Activated T-helper 17 cell treated with anti-CD3 and anti-CD28 coated beads, Interleukin-2, amount 50 U/mL, for 72 hours (primary cell): ENCODE measurements at regions not wholly inside any gene's neighbourhood (a gene's known extent, or its start where the extent isn't known, plus 50 kb on each side); places are given as distances from the start of the nearest gene placed in this dataset.
"Not testable (repeated sequence)": the region's sequence is repeated elsewhere in the genome, so short reads cannot be mapped to it uniquely, and the experiment has no call there.

Experiments used
- ATAC-seq: fragments of 150-1000 bp; cut with Tn5 transposase; replicated peaks from 2 replicates; pipeline ENCODE4 v1.10.0; 2021; ENCODE audit warnings: mild to moderate bottlenecking, moderate library complexity
- H3K27ac Mint-ChIP-seq: one replicate; pipeline ENCODE4 v1.8.0; 2022; ENCODE audit warnings: mixed read lengths
- H3K27me3 Mint-ChIP-seq: one replicate; pipeline ENCODE4 v1.8.0; 2022; ENCODE audit warnings: mixed read lengths
- H3K36me3 Mint-ChIP-seq: one replicate; pipeline ENCODE4 v1.8.0; 2022; ENCODE audit warnings: low read depth, mild to moderate bottlenecking, mixed read lengths
- H3K4me1 Mint-ChIP-seq: one replicate; pipeline ENCODE4 v1.8.0; 2022; ENCODE audit warnings: mixed read lengths
- H3K4me3 Mint-ChIP-seq: one replicate; pipeline ENCODE4 v1.8.0; 2022; ENCODE audit warnings: mild to moderate bottlenecking, mixed read lengths
- H3K9me3 Mint-ChIP-seq: one replicate; pipeline ENCODE4 v1.8.0; 2022; ENCODE audit warnings: mixed read lengths

GRCh38 chr13:30837227-30838159, 68.6 kb upstream of the MEDAG start:
- no peak for ATAC-seq
- Mint-ChIP-seq H3K9me3 (no peaks in the 10 kb centered on the region), H3K27ac (no peak overlapping the region), H3K4me3 (no peak overlapping the region), H3K4me1 (no peaks in the 10 kb centered on the region), H3K36me3 (no peaks in the 10 kb centered on the region), H3K27me3 (no peaks in the 10 kb centered on the region)

GRCh38 chr13:30839636-30840035, 66.4 kb upstream of the MEDAG start:
- not testable (repeated sequence) for H3K9me3 Mint-ChIP-seq, H3K36me3 Mint-ChIP-seq, H3K4me1 Mint-ChIP-seq, H3K27ac Mint-ChIP-seq, H3K27me3 Mint-ChIP-seq, H3K4me3 Mint-ChIP-seq, ATAC-seq

DNA sequence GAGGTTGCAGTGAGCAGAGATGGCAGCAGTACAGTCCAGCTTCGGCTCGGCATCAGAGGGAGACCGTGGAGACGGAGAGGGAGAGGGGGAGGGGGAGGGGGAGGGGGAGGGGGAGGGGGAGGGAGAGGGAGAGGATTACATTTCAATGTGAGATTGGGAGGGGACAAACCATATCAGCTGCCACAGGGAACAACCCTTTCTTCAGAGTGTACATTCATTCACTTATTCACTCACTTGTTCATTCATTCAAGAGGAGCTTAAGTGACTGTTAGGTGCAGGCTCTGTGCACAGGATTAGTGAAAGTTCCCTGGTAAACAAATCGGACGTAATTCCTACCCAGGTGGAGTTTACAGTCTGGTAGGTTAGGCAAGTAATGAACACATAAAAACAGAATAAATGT, 65.6 kb upstream of the MEDAG start:
- H3K27me3 Mint-ChIP-seq, result no peaks in the 10 kb centered on the region
- ATAC-seq, result no peak
- no peak overlapping the region for H3K4me3 Mint-ChIP-seq
- no peaks in the 10 kb centered on the region for H3K9me3 Mint-ChIP-seq
- H3K36me3 Mint-ChIP-seq, result no peaks in the 10 kb centered on the region
- no peaks in the 10 kb centered on the region for H3K4me1 Mint-ChIP-seq
- no peak overlapping the region for H3K27ac Mint-ChIP-seq

DNA sequence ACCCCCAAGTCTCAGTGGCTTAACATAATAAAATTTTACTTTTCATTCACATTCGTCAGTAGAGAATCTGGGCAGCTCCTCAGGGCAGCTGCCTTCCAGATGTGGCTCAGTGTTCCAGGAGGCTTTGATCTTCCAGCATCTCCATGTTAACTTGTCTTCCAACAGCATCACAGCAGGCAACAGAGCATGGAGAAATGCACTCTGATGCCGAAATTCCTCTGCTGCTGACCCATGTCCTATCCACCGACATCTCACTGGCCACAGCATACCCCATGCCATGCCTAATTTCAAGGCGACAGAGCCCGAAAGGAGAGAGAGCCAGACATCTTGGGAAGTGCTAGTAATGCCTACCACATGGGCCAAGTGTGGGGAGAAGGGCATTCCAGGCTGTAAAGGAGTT, 64.9 kb upstream of the MEDAG start:
- Mint-ChIP-seq H3K36me3 (no peaks in the 10 kb centered on the region), H3K9me3 (no peaks in the 10 kb centered on the region), H3K4me1 (peaks cover under 1% of the 10 kb centered on the region), H3K27ac (no peak overlapping the region), H3K4me3 (no peak overlapping the region), H3K27me3 (no peaks in the 10 kb centered on the region)
- ATAC-seq, result no peak

DNA sequence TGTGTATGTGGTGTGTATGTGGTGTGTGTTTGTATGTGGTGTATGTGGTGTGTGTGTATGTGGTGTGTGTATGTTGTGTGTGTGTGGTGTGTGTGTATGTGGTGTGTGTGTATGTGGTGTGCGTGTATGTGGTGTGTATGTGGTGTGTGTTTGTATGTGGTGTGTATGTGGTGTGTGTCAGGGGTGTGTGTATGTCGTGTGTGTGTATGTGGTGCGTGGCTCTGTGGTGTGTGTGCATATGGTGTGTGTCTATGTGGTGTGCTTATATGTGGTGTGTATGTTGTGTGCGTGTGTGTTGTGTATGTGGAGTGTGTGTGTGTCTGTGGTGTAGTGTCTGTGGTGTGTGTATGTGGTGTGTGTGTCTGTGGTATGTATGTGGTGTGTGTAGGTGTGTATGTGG, 62.5 kb upstream of the MEDAG start:
- Mint-ChIP-seq H3K27ac (no peak overlapping the region), H3K27me3 (no peaks in the 10 kb centered on the region), H3K36me3 (no peaks in the 10 kb centered on the region), H3K4me1 (peaks cover 16% of the 10 kb centered on the region), H3K9me3 (no peaks in the 10 kb centered on the region), H3K4me3 (no peak overlapping the region)
- no peak for ATAC-seq

DNA sequence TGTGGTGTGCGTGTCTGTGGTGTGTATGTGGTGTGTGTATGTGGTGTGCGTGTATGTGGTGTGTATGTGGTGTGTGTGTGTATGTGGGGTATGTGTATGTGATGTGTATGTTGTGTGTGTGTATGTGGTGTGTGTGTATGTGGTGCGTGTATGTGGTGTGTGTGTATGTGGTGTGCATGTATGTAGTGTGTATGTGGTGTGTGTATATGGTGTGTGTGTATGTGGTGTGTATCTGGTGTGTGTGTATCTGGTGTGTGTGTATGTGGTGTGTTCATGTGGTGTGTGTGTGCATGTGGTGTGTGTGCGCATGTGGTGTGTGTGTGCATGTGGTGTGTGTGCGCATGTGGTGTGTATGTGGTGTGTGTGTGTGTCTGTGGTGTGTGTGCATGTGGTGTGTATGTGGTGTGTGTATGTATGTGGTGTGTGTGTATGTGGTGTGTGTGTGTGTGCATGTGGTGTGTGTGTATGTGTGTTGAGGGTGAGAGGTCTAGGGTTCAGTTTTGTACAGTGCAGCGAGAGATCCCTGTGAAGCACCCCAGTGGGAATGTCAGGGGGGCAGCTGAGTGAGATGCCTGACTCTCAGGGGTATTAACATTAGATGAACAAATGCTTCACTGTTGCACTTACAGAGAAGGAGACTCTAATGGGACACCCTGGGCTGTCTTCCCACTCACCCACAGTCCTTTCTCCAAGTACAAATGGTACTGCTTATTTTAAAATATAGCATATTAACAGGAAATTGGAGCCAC, 61.3 kb upstream of the MEDAG start:
- peaks cover 22% of the 10 kb centered on the region for H3K4me1 Mint-ChIP-seq
- ATAC-seq, result no peak
- no peak overlapping the region for H3K4me3 Mint-ChIP-seq
- H3K9me3 Mint-ChIP-seq, result no peaks in the 10 kb centered on the region
- no peaks in the 10 kb centered on the region for H3K36me3 Mint-ChIP-seq
- H3K27me3 Mint-ChIP-seq, result no peaks in the 10 kb centered on the region
- H3K27ac Mint-ChIP-seq, result no peak overlapping the region

DNA sequence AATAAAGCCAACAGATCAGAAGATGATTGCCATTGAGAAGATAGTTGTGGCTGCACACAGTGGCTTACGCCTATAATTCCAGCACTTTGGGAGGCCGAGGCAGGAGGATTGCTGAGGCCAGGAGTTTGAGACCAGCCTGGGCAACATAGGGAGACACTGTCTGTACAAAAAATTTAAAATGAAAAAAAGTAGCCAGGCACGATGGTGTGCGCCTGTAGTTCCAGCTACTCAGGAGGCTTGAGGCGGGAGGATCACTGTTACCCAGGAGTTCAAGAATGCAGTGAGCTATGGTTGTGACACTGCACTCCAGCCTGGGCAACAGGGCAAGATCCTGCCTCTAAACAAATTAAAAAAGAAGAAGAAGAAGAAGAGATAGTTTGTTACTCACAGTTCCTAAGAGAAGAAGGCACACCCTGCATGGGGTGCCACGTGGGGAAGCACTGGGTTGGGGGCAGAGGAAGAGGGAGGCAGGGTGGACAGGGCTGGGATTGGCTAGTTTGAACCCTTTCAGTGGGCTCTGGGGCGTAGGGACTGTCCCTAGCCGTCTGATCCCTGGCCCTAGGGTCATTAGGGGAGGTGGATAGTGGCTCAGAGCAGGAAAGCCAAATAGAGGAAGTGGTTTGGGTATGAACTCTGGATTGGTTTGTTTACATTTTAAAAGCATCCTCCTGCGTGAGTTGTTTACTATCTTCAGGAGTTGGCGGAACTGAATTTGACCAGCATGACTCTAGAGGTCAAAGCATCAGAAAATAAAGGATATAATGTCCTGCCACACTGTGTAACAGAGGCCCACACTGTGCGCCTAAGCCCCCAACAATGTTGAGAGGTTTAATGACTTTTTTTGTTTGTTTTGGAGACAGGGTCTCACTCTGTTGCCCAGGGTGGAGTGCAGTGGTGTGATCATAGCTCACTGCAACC, 60.5 kb upstream of the MEDAG start:
- Mint-ChIP-seq H3K9me3 (peaks cover 3% of the 10 kb centered on the region), H3K4me1 (peaks cover 22% of the 10 kb centered on the region), H3K27me3 (no peaks in the 10 kb centered on the region), H3K36me3 (no peaks in the 10 kb centered on the region), H3K27ac (no peak overlapping the region), H3K4me3 (no peak overlapping the region)
- ATAC-seq, result no peak

DNA sequence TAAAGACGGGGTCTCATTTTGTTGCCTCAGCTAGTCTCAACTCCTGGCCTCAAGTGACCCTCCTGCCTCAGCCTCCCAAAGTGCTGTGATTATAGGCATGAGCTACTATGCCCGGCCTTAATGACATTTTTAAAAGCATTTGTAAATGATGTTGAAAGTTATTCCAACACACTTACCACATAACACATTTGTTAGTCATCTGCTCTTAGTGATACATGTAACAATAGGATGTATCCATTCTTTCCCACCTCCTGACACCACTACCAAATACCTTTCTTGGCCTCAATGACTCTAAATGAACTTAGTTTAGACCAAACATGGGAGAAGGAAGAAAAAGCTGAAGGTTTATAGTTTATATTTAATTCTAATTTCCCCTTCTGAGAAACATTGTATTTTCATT, 59.8 kb upstream of the MEDAG start:
- Mint-ChIP-seq H3K36me3 (no peaks in the 10 kb centered on the region), H3K4me3 (no peak overlapping the region), H3K27ac (no peak overlapping the region), H3K9me3 (peaks cover 3% of the 10 kb centered on the region), H3K27me3 (no peaks in the 10 kb centered on the region), H3K4me1 (peaks cover 22% of the 10 kb centered on the region)
- peak; percentile 7 for ATAC-seq

DNA sequence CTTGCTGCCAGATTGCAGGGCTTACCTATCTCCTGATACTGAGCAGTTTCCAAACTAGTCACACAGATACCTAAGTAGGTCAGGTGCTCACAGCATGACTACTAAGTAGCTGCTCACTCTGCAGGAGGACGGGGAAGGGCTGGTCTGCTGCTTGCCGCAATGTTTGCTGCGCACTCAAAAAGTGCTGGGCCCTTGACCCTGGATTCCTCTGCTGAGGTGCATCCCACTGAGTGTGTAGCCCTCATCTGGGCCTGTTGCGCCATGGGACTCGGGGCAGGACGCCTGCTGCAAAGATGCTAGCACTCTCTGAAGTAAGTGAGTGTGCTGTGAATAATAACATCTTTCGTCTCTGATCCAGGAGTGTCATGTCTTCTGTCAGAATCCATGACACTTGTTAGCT, 59.2 kb upstream of the MEDAG start:
- no peaks in the 10 kb centered on the region for H3K27me3 Mint-ChIP-seq
- ATAC-seq, result peak; percentile 80
- no peak overlapping the region for H3K4me3 Mint-ChIP-seq
- H3K4me1 Mint-ChIP-seq, result peaks cover 22% of the 10 kb centered on the region
- no peak overlapping the region for H3K27ac Mint-ChIP-seq
- H3K9me3 Mint-ChIP-seq, result peaks cover 3% of the 10 kb centered on the region
- no peaks in the 10 kb centered on the region for H3K36me3 Mint-ChIP-seq

DNA sequence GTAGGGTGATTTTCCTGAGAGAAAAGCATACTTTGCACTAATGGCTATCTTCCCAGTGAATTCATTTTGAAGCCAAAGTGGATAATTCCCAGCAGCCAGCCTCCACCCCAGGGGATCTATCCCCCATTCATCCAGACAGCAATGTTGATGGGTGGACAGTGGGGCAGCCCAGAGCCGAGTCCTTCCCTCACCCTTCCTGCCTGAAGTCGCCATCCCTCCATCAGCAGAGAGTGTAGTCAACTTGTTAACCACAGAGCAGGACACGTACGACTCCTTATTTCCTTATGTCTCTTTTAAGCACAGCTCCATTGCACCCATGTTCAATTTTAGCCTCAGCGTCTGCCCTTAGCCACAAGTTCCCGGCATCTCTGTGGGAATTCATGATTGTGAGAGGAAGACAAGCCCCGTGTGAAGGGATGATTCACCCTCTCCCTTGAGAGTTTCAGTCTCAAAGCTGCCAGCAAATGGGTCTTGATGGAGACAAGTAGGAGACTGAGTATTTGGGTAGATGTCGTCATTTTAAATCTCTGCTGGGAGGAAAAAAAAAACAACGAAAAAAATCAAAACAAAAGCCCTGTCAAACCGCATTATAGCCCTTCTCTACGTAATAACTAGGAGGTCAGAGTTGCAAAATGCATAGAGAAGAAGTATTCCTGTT, 58.3 kb upstream of the MEDAG start:
- Mint-ChIP-seq H3K27ac (peak overlapping the region; percentile 63), H3K4me3 (peak overlapping the region; percentile 53), H3K9me3 (peaks cover 3% of the 10 kb centered on the region), H3K4me1 (peaks cover 27% of the 10 kb centered on the region), H3K27me3 (peaks cover 4% of the 10 kb centered on the region), H3K36me3 (no peaks in the 10 kb centered on the region)
- ATAC-seq, result peak; percentile 86

DNA sequence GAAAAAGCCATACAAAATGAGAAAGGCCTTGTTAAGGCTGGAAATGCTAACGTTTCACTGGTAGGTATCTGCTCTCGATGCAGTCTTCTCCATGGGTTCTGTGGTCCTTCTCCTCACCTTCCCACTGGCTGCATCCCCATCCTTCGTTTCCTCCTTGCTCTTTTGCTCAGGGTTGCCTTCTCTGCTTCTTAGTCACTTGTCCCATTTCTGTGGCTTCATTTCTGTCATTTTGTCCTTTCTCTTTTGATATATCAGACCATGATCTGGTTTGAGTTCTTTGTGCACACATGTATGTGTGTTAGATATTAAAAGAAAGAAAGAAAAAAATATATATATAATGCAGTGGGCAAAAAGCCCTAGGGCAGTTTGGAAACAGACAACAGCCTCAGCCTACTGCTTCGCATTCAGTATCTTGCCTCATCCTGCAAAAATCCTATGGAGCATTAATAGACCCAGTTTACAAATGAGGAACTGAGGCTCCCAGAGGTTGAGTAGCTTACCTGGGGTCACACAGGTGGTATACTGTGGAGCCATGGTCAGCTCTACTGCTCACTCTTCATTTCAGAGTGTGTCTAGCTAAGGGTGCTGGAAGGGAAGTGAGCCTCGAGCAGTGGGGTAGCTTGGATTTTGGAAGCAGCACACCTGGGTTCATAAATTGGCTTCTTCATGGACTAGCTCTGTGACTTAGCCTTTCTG, 57.6 kb upstream of the MEDAG start:
- H3K9me3 Mint-ChIP-seq, result peaks cover 3% of the 10 kb centered on the region
- H3K4me1 Mint-ChIP-seq, result peaks cover 27% of the 10 kb centered on the region
- ATAC-seq, result peak; percentile 36
- H3K27ac Mint-ChIP-seq, result peak overlapping the region; percentile 63
- H3K4me3 Mint-ChIP-seq, result peak overlapping the region; percentile 53
- H3K36me3 Mint-ChIP-seq, result no peaks in the 10 kb centered on the region
- peaks cover 4% of the 10 kb centered on the region for H3K27me3 Mint-ChIP-seq

DNA sequence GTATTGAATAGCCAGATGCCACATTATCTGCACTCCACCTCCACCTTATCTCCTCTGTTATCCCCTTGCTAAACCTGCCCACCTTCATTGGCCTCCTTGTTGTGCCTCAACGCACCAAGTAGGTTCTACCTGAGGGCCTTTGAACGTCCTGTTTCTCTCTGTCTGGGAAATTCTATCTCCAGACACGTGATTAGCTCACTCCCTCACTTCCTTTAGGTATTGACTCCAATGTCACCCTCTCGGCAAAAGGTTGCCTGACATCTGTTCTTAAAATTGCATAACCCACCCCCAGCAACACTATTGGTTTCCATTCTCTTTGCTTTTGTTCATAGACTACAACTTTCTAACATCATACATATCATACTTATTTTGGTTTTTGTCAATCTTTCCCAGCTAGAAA, 56.5 kb upstream of the MEDAG start:
- Mint-ChIP-seq H3K36me3 (no peaks in the 10 kb centered on the region), H3K4me1 (peaks cover 27% of the 10 kb centered on the region), H3K4me3 (no peak overlapping the region), H3K9me3 (peaks cover 3% of the 10 kb centered on the region), H3K27me3 (peaks cover 4% of the 10 kb centered on the region), H3K27ac (no peak overlapping the region)
- ATAC-seq, result no peak

DNA sequence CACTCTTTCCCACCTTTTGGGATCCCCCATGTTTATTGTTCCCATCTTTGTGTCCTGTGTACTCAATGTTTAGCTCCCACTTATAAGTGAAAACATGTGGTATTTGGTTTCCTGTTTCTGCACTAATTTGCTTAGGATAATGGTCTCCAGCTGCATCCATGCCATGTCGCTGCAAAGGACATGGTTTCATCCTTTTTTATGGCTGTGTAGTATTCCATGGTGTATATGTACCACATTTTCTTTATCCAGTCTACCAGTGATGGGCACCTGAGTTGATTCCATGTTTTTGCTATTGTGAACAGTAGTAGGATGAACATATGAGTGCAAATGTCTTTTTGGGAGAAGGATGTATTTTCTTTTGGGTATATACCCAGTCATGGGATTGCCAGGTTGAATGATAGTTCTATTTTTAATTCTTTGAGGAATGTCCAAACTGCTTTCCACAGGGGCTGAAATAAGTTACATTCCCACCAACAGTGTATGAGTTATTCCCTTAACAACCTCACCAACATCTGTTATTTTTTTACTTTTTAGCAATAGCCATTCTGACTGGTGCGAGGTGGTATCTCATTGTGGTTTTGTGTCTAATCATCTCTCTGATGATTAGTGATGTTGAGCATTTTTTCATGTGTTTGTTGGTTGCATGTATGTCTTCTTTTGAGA, 55.7 kb upstream of the MEDAG start:
- H3K27me3 Mint-ChIP-seq, result peaks cover 4% of the 10 kb centered on the region
- ATAC-seq, result no peak
- H3K36me3 Mint-ChIP-seq, result no peaks in the 10 kb centered on the region
- peaks cover 3% of the 10 kb centered on the region for H3K9me3 Mint-ChIP-seq
- H3K4me1 Mint-ChIP-seq, result peaks cover 27% of the 10 kb centered on the region
- no peak overlapping the region for H3K4me3 Mint-ChIP-seq
- H3K27ac Mint-ChIP-seq, result no peak overlapping the region
